ENCODE measurements at regions not wholly inside any gene's neighbourhood (a gene's known extent, or its start where the extent isn't known, plus 50 kb on each side); places are given as distances from the start of the nearest gene placed in this dataset.

GRCh38 chr15:79515300-79516027, 83.3 kb downstream of the MINAR1 start:
- H3K79me2 ChIP-seq: no peaks in the 10 kb centered on the region
- no peaks in the 10 kb centered on the region for H3K27me3 ChIP-seq (ENCODE audit: control insufficient read depth, insufficient read depth, low read length)
- no peak overlapping the region for H3K27ac ChIP-seq
- H3K4me2 ChIP-seq (ENCODE audit: low read length): no peak overlapping the region
- H3K36me3 ChIP-seq (ENCODE audit: control insufficient read depth, insufficient read depth, low read length): no peaks in the 10 kb centered on the region
- H3K9ac ChIP-seq: no peak overlapping the region
- no peak overlapping the region for H3K4me3 ChIP-seq (ENCODE audit: low read depth, low read length)
- H3K9me3 ChIP-seq (ENCODE audit: control insufficient read depth, low read length): no peaks in the 10 kb centered on the region
- no peak overlapping the region for H2AFZ ChIP-seq
- no peak for TF ChIP-seq CTCF (IDR thresholded peaks at IDR 0.05)
- no peaks in the 10 kb centered on the region for H3K4me1 ChIP-seq

DNA sequence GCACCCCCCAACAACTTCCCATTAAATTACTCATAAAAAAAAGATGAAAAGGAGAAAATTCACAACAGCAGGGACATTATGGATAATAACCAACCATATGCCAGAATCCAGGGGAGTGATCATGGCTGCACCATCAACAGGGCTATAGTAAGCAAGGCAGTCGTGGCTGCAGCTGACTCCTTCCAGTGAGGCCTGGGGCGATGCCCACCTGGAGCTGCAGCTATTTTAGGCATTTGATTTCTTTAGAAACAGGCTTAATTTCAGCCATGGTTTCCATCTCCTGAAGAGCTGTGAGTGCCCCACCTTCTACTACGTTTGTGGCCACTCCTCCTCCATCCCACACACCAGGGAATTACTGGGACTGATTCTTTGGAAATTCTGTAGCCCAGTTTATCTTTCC, 84.0 kb downstream of the MINAR1 start:
- no peak overlapping the region for H3K9ac ChIP-seq
- H3K4me1 ChIP-seq: no peaks in the 10 kb centered on the region
- H3K79me2 ChIP-seq: no peaks in the 10 kb centered on the region
- no peaks in the 10 kb centered on the region for H3K36me3 ChIP-seq (ENCODE audit: control insufficient read depth, insufficient read depth, low read length)
- no peak overlapping the region for H2AFZ ChIP-seq
- no peak overlapping the region for H3K27ac ChIP-seq
- no peaks in the 10 kb centered on the region for H3K27me3 ChIP-seq (ENCODE audit: control insufficient read depth, insufficient read depth, low read length)
- H3K4me2 ChIP-seq (ENCODE audit: low read length): no peak overlapping the region
- TF ChIP-seq CTCF (IDR thresholded peaks at IDR 0.05): no peak
- no peak overlapping the region for H3K4me3 ChIP-seq (ENCODE audit: low read depth, low read length)
- no peaks in the 10 kb centered on the region for H3K9me3 ChIP-seq (ENCODE audit: control insufficient read depth, low read length)

- Histone ChIP-seq H2AFZ (no peak overlapping the region), H3K4me2 (ENCODE audit: low read length) (no peak overlapping the region), H3K4me3 (ENCODE audit: low read depth, low read length) (no peak overlapping the region), H3K4me1 (no peaks in the 10 kb centered on the region), H3K9me3 (ENCODE audit: control insufficient read depth, low read length) (no peaks in the 10 kb centered on the region), H3K27ac (no peak overlapping the region), H3K36me3 (ENCODE audit: control insufficient read depth, insufficient read depth, low read length) (no peaks in the 10 kb centered on the region), H3K9ac (no peak overlapping the region), H3K27me3 (ENCODE audit: control insufficient read depth, insufficient read depth, low read length) (no peaks in the 10 kb centered on the region), H3K79me2 (no peaks in the 10 kb centered on the region)
- TF ChIP-seq CTCF (IDR thresholded peaks at IDR 0.05): no peak
These were observed 84.5 kb downstream of the MINAR1 start for GRCh38 chr15:79516646-79517045.

DNA sequence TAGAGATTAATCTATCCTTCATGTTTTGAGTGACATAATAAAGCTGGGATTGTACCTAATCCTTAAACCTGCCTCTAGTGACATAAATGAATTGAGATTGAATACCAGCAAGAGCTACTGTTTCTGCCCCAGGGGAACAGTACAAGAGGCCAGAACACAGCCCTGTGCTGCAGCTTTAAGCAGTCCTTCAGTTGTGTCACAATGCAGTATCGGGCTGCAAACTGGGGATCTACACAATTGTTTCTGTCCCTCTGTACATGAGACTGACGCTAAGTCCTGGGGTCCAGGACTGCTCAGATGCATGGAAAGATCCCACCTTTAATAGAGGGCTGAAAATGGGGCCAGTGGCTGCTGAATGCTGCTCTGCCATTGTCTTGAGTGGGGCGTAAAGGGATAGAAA, 87.5 kb downstream of the MINAR1 start:
- H2AFZ ChIP-seq: no peak overlapping the region
- H3K9ac ChIP-seq: no peak overlapping the region
- no peak overlapping the region for H3K4me3 ChIP-seq (ENCODE audit: low read depth, low read length)
- H3K79me2 ChIP-seq: no peaks in the 10 kb centered on the region
- no peak for TF ChIP-seq CTCF (IDR thresholded peaks at IDR 0.05)
- no peak overlapping the region for H3K27ac ChIP-seq
- H3K36me3 ChIP-seq (ENCODE audit: control insufficient read depth, insufficient read depth, low read length): no peaks in the 10 kb centered on the region
- no peak overlapping the region for H3K4me2 ChIP-seq (ENCODE audit: low read length)
- no peaks in the 10 kb centered on the region for H3K27me3 ChIP-seq (ENCODE audit: control insufficient read depth, insufficient read depth, low read length)
- H3K4me1 ChIP-seq: no peaks in the 10 kb centered on the region
- H3K9me3 ChIP-seq (ENCODE audit: control insufficient read depth, low read length): no peaks in the 10 kb centered on the region

DNA sequence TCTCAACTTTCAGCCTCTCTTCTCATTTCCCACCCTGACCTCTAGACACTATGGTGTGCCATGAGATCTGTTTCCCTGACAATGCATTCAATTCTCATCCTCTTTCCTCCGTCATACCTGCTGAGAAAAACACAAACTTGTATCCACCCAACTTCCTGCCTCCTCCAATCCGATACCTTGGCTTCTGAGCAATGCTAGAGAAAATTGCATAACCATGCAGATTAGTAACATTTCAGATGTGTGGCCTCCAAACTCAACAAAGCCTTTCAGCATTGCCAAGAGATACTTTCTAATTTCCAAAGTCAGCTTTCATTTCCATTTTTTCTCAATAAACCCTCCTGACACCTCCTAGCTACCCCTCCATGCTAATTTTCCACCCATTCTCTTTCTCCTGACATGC, 88.5 kb downstream of the MINAR1 start:
- no peaks in the 10 kb centered on the region for H3K36me3 ChIP-seq (ENCODE audit: control insufficient read depth, insufficient read depth, low read length)
- H3K27me3 ChIP-seq (ENCODE audit: control insufficient read depth, insufficient read depth, low read length): no peaks in the 10 kb centered on the region
- H2AFZ ChIP-seq: no peak overlapping the region
- H3K4me2 ChIP-seq (ENCODE audit: low read length): no peak overlapping the region
- no peaks in the 10 kb centered on the region for H3K79me2 ChIP-seq
- H3K4me3 ChIP-seq (ENCODE audit: low read depth, low read length): no peak overlapping the region
- H3K9ac ChIP-seq: no peak overlapping the region
- H3K9me3 ChIP-seq (ENCODE audit: control insufficient read depth, low read length): no peaks in the 10 kb centered on the region
- no peak overlapping the region for H3K27ac ChIP-seq
- no peaks in the 10 kb centered on the region for H3K4me1 ChIP-seq
- TF ChIP-seq CTCF (IDR thresholded peaks at IDR 0.05): no peak

Measured in parathyroid adenoma (tissue), 2 donors.